Ramos (cell line): ENCODE measurements at regions not wholly inside any gene's neighbourhood (a gene's known extent, or its start where the extent isn't known, plus 50 kb on each side); places are given as distances from the start of the nearest gene placed in this dataset.
"Not testable (repeated sequence)": the region's sequence is repeated elsewhere in the genome, so short reads cannot be mapped to it uniquely, and the experiment has no call there.

Experiments
- in situ Hi-C: fragments of 300-500 bp; cut with MboI; formaldehyde crosslinking; loops from one replicate; pipeline ENCODE4 v1.14.3; 2022; ENCODE audit warnings: low sequenced_read_pairs; ENCODE audit not compliant: unreplicated experiment

- in situ Hi-C loops = no loop called here
Measured at GRCh38 chr4:12421364-12421763, 992.7 kb upstream of the HS3ST1 start.

GRCh38 chr4:12416755-12417154 is 988.1 kb upstream of the HS3ST1 start:
- in situ Hi-C loops = no loop called here

DNA sequence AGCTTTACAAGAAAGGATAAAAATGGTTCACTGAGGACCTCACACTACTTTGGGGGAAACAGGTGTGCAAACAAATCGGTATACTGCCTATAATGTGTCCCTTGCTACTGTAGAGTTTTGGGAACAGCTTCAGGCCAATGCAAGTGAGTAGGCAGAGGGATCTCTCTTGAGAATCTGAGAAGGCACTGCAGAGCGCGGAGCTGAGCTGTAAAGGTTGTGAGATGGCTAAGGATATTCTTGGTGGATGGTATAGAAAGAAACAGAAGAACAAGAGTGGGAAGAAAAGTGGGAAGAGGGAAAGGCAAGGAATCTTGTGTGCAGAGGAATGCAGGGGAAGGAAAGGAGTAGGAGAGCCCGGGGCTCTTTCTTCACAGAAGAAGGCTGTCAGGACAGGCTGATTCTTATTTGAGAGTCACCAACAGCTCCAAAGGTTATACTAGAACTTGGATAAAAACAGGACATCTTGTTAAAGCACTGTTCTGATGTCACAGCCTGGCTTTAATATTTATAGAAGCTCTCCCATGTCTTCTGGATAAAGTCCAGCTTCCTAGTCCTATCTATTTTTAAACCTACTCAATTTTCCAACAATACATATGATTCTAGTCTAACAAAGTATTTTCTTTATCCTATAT is 985.6 kb upstream of the HS3ST1 start:
- in situ Hi-C loops = no loop called here

DNA sequence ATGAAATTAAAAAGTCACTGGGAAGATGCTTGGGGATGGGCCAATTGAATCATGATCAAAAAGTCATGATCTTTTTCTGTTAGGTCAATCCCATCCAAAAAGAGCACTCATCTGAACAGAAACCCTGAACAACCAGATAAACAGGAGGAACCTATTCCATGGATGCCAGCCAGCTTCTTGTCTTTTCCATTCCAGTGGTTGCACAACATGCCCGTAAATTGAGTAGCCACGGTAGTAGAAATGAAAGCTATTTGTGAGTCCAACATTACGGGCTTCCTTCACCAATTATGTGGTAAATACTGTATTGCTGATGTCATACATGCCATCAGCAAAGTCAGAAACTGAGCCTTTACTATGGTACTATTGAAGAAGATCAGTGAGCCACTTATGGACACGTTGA is 982.4 kb upstream of the HS3ST1 start:
- in situ Hi-C loops = no loop called here

- in situ Hi-C loops = no loop called here
Measured at GRCh38 chr4:12409507-12410190, 981.0 kb upstream of the HS3ST1 start.

GRCh38 chr4:12408364-12408763 is 979.7 kb upstream of the HS3ST1 start:
- in situ Hi-C loops = no loop called here

DNA sequence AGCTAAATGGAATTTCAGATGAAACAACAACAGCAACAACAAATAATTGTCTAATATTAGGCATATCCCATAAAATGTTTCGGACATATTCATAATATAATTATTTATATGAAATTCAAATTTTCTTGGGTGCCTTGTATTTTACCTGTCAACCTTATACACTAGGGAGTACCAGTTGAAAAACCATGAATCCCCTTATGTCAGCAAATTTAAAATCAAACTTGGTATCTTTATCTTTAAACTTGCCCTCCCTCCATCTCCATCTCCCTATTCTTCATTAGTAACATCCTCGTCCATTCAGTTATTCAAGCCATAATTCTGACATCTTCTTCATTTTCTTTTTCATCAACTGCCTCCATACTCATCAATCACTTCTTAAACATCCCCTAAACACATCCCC is 974.5 kb upstream of the HS3ST1 start:
- in situ Hi-C loops = no loop called here

- in situ Hi-C loops = no loop called here
Measured at GRCh38 chr4:12399781-12400180, 971.1 kb upstream of the HS3ST1 start.

- in situ Hi-C loops = no loop called here
Measured at GRCh38 chr4:12393631-12394262, 965.1 kb upstream of the HS3ST1 start.

GRCh38 chr4:12389604-12390003 is 960.9 kb upstream of the HS3ST1 start:
- in situ Hi-C loops = no loop called here

DNA sequence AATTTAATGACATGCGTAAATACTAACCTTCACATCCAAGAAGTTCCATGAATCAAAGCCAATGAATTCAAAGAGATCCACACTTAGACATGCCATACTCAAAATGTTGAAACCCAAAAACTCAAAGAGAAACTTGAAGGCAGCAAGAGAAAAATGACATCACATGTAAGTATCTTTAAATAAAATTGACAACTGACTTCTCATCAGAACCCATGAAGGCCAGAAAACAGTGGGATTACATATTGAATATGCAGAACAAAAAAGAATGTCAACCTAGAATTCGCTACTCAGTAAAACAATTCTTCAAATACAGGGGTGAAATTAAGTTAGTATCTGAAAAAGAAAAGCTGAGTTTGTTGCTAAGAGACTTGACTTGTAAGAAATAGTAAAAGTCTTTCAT is 953.9 kb upstream of the HS3ST1 start:
- in situ Hi-C loops = no loop called here

DNA sequence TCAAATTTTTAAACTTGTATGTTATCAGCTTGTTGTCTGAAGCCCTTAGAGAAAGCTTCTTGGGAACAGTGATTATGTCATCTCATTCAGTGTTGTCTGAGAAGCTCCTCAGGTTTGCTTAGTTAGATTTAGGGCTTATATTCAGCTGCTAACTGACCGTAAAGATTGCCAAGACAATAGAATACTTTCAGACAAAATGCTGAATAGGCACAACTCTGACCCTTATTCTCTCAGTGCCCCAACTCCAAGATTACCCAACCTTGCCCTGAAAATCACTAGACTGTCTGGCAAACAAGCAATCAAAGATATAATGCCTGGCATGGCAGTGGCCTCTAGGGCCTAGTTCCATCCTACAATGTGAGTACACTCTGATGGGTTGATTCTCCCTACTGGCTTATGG is 950.5 kb upstream of the HS3ST1 start:
- in situ Hi-C loops = no loop called here

DNA sequence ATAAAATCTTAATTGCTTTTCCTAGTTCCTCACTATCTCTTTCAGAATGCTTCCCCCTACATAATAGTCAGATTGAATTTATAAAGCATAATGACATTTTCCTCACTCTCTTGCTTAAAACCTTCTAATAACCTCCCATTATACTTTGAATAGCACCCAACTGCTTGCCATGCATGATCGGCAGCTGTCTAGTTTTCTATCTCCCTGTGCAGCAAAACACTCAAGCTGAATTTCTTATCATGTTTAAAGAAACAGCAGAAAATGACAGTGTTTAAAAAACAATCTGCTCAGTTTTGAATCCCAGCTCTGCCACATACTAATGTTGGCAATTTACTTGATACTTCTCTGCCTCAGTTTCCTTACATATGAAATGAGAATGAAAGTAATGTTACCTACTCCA is 947.1 kb upstream of the HS3ST1 start:
- in situ Hi-C loops = no loop called here

DNA sequence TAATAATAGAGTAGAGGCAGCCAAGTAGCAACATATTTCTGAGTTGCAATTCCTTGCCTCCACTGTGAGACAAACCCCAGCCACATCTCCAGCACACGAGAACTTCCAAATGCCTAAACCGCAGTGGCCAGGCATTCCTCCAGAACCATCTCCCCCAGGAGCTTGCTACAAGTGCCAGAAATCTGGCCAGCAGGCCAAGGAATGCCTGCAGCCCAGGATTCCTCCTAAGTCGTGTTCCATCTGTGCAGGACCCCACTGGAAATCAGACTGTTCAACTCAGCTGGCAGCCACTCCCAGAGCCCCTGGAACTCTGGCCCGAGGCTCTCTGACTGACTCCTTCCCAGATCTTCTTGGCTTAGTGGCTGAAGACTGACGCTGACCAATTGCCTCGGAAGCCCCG is 937.2 kb upstream of the HS3ST1 start:
- in situ Hi-C loops = not testable (repeated sequence)

- in situ Hi-C loops = no loop called here
Measured at GRCh38 chr4:12360391-12360790, 931.7 kb upstream of the HS3ST1 start.

DNA sequence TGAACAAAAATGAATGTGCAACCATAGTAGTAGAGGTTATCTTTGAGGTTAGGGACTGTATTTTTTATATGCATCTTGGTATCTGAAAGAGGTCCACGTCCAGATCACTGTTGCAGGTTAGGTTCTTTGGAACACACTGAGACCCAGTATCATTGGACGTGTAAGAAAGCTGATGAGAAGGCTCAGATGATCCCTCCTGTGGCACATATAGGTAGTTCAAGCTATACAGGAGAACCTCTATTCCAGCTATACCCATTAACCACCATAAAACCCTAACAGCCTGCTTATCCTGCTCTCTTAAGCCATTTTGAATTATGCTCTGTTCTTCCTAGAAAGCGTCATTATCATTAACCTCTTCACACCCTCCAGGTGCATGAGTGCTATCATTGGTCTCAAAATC is 930.7 kb upstream of the HS3ST1 start:
- in situ Hi-C loops = no loop called here

DNA sequence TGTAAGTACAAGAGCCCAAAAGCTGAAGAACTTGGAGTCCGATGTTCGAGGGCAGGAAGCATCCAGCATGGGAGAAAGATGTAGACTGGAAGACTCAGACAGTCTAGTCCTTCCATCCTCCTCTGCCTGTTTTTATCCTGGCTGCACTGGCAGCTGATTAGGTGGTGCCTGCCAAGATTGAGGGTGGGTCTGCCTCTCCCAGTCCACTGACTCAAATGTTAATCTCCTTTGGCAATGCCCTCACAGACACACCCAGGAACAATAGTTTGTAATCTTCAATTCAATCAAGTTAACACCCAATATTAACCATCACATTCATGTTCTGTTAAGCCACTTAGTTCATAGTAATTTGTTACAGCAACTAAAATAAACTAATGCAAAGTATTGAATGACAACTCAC is 904.4 kb upstream of the HS3ST1 start:
- in situ Hi-C loops = not testable (repeated sequence)

GRCh38 chr4:12324965-12325364 is 896.3 kb upstream of the HS3ST1 start:
- in situ Hi-C loops = no loop called here

GRCh38 chr4:12319765-12320164 is 891.1 kb upstream of the HS3ST1 start:
- in situ Hi-C loops = no loop called here

GRCh38 chr4:12304905-12305304 is 876.2 kb upstream of the HS3ST1 start:
- in situ Hi-C loops = no loop called here

- in situ Hi-C loops = no loop called here
Measured at GRCh38 chr4:12296366-12296765, 867.7 kb upstream of the HS3ST1 start.
